Thyroid gland (tissue), 4 donors: ENCODE measurements at regions not wholly inside any gene's neighbourhood (a gene's known extent, or its start where the extent isn't known, plus 50 kb on each side); places are given as distances from the start of the nearest gene placed in this dataset.

Experiments used
- POLR2A ChIP-seq, 2 donors: fragments of 450-650 bp; IDR thresholded peaks; one replicate each; pipeline ENCODE4 v1.6.1; 2017; ENCODE audit warnings: antibody characterized with exemption in 2 of 2, mild to moderate bottlenecking in 2 of 2, moderate library complexity in 1 of 2
- TF ChIP-seq, protein P1 (sequence below), 6 experiments: fragments of 200-600 bp in 3 of 6; fragments of 450-650 bp in 3 of 6; sonication (generic) in 3 of 6; IDR thresholded peaks; one replicate each; pipeline ENCODE4 v1.5.1; 2016 to 2019; ENCODE audit warnings: antibody characterized with exemption in 6 of 6, mild to moderate bottlenecking in 2 of 6, inconsistent platforms in 1 of 6, moderate library complexity in 1 of 6

DNA sequence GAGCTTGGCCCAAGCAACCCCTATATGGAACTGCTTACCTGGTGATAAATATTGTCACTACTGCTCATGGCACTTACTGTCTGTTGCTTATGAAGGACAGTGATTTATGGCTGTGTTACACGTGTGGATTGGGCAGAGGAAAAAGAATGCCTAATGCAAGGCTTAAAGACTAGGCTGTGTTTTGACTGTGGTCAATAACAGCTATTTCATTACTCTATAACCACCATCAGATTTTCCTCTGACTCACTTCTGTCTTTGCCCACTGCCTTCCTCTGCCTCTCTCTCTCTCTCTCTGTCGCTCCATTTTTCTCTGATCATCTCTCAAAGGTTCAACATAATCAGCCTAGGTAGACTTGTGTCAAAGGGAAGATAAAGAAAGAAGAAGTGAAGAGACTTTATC lies 96.2 kb downstream of the TLR4 start:
- TF ChIP-seq, protein P1, sequence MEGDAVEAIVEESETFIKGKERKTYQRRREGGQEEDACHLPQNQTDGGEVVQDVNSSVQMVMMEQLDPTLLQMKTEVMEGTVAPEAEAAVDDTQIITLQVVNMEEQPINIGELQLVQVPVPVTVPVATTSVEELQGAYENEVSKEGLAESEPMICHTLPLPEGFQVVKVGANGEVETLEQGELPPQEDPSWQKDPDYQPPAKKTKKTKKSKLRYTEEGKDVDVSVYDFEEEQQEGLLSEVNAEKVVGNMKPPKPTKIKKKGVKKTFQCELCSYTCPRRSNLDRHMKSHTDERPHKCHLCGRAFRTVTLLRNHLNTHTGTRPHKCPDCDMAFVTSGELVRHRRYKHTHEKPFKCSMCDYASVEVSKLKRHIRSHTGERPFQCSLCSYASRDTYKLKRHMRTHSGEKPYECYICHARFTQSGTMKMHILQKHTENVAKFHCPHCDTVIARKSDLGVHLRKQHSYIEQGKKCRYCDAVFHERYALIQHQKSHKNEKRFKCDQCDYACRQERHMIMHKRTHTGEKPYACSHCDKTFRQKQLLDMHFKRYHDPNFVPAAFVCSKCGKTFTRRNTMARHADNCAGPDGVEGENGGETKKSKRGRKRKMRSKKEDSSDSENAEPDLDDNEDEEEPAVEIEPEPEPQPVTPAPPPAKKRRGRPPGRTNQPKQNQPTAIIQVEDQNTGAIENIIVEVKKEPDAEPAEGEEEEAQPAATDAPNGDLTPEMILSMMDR (IDR thresholded peaks at IDR 0.05): no peak
- no peak for TF ChIP-seq POLR2A (IDR thresholded peaks at IDR 0.05)
